Stimulated activated naive CD8-positive, alpha-beta T cell treated with anti-CD3 and anti-CD28 coated beads, Interleukin-15, amount 100 ng/mL, for 72 hours (primary cell): ENCODE measurements at regions not wholly inside any gene's neighbourhood (a gene's known extent, or its start where the extent isn't known, plus 50 kb on each side); places are given as distances from the start of the nearest gene placed in this dataset.
"Not testable (repeated sequence)": the region's sequence is repeated elsewhere in the genome, so short reads cannot be mapped to it uniquely, and the experiment has no call there.

Experiments used
- ATAC-seq: fragments of 150-1000 bp; cut with Tn5 transposase; 2 replicates; pipeline ENCODE4 v1.10.0; 2021; ENCODE audit warnings: mild to moderate bottlenecking, moderate library complexity
- DNase-seq, 2 donors: peaks; one replicate each; pipeline ENCODE4 v3.0.0; 2021 to 2022
- H3K27ac Mint-ChIP-seq, 2 donors: one replicate each; pipeline ENCODE4 v1.8.0; 2022; ENCODE audit warnings: mild to moderate bottlenecking in 2 of 2, mixed read lengths in 2 of 2, moderate library complexity in 2 of 2
- H3K27me3 Mint-ChIP-seq: one replicate; pipeline ENCODE4 v1.8.0; 2022; ENCODE audit warnings: mixed read lengths
- H3K4me1 Mint-ChIP-seq: one replicate; pipeline ENCODE4 v1.8.0; 2022; ENCODE audit warnings: mild to moderate bottlenecking, mixed read lengths
- H3K4me3 Mint-ChIP-seq, 2 donors: one replicate each; pipeline ENCODE4 v1.8.0; 2022; ENCODE audit warnings: mild to moderate bottlenecking in 2 of 2, mixed read lengths in 2 of 2, moderate library complexity in 1 of 2
- H3K9me3 Mint-ChIP-seq, 2 donors: one replicate each; pipeline ENCODE4 v1.8.0; 2022; ENCODE audit warnings: mixed read lengths in 2 of 2

DNA sequence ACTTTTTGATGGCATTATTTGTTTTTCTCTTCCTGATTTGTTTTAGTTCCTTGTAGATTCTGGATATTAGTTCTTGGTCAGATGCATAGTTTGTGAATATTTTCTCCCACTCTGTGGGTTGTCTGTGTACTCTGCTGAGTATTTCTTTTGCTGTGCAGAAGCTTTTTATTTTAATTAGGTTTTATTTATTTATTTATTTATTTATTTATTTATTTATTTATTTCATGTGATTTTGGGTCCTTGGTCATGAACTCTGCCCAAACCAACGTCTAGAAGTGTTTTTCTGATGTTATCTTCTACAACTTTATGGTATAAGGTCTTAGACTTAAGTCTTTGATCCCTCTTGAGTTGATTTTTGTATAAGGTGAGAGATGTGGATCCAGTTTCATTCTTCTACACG is 292.2 kb downstream of the CDH7 start:
- H3K4me3 Mint-ChIP-seq, result no peak overlapping the region
- no peak for ATAC-seq

DNA sequence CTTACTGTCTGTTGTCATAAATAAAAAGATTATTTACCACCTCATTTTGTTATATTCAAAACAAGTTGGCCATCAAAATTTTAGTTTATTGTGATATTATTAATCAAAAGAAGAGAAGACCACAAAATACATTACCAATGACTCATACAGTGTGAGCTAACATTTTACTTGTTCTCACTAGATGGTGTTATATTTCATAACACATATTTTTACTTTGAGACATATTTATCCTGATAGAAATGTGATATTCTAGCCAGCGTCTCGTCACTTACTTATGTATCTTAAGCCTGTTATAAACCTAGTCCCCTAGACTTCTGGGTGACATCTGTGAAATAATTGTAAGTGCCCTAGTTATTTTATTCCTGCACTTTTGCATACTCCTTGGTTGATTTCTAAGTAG is 263.2 kb downstream of the CDH7 start:
- Mint-ChIP-seq H3K27ac (no peak overlapping the region), H3K9me3 (peaks cover 5 to 9% of the 10 kb centered on the region in 2 donors), H3K4me3 (no peak overlapping the region), H3K27me3 (no peaks in the 10 kb centered on the region), H3K4me1 (no peaks in the 10 kb centered on the region)
- DNase-seq (no peak), ATAC-seq (no peak)

More for the DNA sequence above, 292.2 kb downstream of the CDH7 start:
- no peaks in the 10 kb centered on the region for H3K27me3 Mint-ChIP-seq
- no peak overlapping the region for H3K27ac Mint-ChIP-seq
- no peaks in the 10 kb centered on the region for H3K4me1 Mint-ChIP-seq
- H3K9me3 Mint-ChIP-seq, result peaks cover 0 to 12% of the 10 kb centered on the region in 2 donors
- DNase-seq, result no peak

DNA sequence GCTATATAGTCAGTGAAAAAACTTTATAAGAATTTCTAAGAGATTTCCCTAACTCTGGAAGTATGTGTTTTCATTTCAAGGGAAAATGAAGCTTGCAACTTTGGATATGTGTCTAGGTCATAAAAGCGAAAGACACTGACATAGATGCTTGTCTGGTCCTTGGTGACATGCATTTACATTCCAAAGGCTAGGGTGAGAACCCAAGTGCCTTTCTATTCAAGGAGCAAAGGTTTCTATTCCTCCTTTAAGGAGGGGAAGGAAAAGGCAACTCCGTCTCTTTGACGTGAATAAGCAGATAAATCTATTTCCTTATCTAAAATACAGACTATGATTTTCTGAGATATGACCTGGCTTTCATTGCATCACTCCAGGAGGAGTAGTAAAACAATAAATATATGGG is 261.1 kb downstream of the CDH7 start:
- peaks cover 5 to 6% of the 10 kb centered on the region in 2 donors for H3K9me3 Mint-ChIP-seq
- no peak overlapping the region for H3K27ac Mint-ChIP-seq
- ATAC-seq (no peak), DNase-seq (no peak)
- no peaks in the 10 kb centered on the region for H3K27me3 Mint-ChIP-seq
- no peaks in the 10 kb centered on the region for H3K4me1 Mint-ChIP-seq
- H3K4me3 Mint-ChIP-seq, result no peak overlapping the region

DNA sequence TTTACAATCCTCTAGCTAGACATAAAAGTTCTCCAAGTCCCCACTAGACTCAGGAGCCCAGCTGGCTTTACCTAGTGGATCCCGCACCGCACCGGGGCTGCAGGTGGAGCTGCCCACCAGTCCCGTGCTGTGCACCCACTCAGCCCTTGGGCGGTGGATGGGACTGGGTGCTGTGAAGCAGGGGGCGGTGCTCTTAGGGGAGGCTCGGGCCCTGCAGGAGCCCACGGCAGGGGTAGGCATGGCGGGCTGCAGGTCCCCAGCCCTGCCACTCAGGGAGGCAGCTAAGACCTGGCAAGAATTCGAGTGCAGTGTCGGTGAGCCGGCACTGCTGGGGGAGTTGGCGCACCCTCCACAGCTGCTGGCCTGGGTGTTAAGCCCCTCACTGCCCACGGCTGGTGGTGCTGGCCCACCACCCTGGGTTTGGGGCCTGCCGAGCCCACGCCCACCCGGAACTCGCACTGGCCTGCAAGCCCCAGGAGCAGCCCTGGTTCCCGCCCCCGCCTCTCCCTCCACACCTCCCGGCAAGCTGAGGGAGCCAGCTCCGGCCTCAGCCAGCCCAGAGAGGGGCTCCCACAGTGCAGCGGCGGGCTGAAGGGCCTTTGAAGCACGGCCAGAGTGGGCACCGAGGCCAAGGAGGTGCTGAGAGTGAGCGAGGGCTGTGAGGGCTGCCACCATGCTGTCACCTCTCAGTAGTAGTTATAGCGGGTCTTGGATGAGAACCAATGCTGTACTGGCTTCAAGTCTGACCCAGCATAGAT is 255.2 kb downstream of the CDH7 start:
- Mint-ChIP-seq H3K4me1 (no peaks in the 10 kb centered on the region), H3K27me3 (no peaks in the 10 kb centered on the region), H3K27ac (peak overlapping the region in 1 of 2 donors; percentile 27), H3K4me3 (no peak overlapping the region), H3K9me3 (peaks cover 0 to 11% of the 10 kb centered on the region in 2 donors)
- peak; percentile 31 for ATAC-seq
- no peak for DNase-seq

DNA sequence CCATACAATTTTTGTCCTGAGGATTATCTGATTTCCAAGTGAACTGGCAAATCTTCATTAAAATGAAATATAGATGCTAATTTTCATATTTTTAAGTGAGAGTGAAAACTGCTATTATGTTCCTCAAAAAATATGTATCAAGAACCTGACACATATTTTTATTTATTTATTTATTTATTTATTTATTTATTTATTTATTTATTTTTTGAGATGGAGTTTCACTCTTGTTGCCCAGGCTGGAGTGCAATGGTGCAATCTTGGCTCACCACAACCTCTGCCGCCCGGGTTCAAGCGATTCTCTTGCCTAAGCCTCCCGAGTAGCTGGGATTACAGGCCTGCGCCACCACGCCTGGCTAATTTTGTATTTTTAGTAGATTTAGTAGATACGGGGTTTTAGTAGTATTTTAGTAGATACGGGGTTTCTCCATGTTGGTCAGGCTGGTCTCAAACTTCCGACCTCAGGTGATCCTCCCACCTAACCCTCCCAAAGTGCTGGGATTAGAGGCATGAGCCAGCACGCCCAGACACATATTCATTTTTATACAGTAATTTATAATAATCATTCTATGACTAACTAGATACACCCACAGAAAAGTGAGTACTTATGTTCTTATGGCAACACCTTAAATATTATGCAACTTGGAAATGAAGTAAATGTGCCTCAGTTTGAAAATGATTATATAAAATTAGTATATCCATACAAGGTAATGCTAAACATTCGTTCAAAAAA is 248.3 kb downstream of the CDH7 start:
- H3K9me3 Mint-ChIP-seq, result peaks cover 4 to 11% of the 10 kb centered on the region in 2 donors
- ATAC-seq, H3K4me3 Mint-ChIP-seq, H3K4me1 Mint-ChIP-seq, DNase-seq, H3K27me3 Mint-ChIP-seq, H3K27ac Mint-ChIP-seq: not testable (repeated sequence)

DNA sequence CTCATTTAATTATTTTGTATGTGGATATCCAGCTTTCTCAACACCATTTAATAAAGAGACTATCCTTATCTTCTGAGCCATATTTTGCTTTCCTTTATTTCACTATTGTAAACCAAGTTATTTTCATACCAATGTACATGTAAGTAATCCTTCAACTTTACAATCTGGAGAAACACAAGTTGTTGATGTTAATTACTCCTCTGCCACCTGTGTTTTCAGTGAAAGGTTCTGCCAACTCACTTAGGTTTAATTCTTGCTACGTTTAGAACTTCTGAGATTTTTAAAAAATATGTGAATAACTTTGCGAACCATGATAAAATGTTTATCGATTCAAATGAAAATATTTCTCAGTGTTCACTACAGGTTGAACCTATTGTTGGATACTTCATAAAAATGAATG is 244.4 kb downstream of the CDH7 start:
- Mint-ChIP-seq H3K27me3 (no peaks in the 10 kb centered on the region), H3K4me3 (no peak overlapping the region)
- no peak for ATAC-seq

DNA sequence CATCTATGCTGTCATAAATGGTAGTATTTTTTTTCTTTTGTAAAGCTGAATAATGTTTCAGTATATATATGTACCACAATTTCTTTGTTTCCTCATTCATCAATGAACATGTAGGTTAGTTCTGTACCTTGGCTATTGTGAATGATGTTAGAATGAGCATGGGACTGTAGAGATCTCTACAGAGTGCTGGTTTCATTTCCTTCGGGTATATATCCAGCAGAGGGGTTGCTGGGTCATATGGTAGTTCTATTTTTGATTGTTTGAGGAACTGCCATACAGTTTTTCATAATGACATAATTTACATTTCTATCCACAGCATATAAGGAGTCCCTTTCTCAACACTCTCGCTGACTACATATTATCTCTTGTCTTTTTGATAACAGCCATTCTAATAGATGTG is 243.5 kb downstream of the CDH7 start:
- no peak for ATAC-seq
- H3K4me1 Mint-ChIP-seq, result no peaks in the 10 kb centered on the region
- peaks cover 4 to 7% of the 10 kb centered on the region in 2 donors for H3K9me3 Mint-ChIP-seq
- H3K27ac Mint-ChIP-seq, result no peak overlapping the region
- H3K4me3 Mint-ChIP-seq, result no peak overlapping the region
- no peak for DNase-seq
- H3K27me3 Mint-ChIP-seq, result no peaks in the 10 kb centered on the region

More for the DNA sequence above, 244.4 kb downstream of the CDH7 start:
- Mint-ChIP-seq H3K9me3 (peaks cover 4 to 7% of the 10 kb centered on the region in 2 donors), H3K4me1 (no peaks in the 10 kb centered on the region), H3K27ac (no peak overlapping the region)
- no peak for DNase-seq

DNA sequence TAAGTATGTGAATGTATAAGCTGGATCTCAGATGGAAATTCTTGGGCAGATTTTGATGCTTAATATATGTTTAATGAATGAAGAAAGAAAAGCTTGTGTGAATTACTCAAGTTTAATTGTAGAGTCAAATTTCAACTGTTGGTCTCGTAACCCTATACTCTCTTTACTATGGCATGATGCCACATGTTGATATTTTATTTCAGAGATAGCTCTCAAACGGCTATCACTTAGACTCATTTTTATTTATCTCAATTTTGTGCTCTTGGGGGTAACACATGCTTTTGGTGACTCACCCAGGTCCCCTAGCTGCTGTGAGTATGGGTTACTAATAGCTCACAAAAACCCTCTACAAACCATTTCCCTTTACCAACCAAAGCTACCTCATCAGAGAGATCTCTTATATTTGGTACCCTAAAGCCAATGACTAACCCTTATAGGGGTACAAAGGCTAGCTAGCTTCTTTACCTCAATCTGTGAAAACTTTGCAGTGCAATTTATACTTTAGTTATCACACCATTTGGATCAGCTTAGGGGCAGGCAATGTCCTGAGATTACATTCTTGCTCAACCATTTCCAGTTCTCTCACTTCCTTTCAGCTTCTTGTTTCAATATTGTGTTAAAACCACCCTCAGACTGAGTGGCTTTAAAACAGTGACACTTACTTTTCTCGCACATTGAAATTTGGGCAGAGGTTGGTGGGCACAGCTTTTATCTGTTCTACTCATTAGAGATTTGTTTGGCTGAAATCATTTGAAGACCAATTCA is 240.3 kb downstream of the CDH7 start:
- Mint-ChIP-seq H3K4me1 (no peaks in the 10 kb centered on the region), H3K27me3 (no peaks in the 10 kb centered on the region), H3K27ac (no peak overlapping the region), H3K4me3 (no peak overlapping the region), H3K9me3 (peaks cover 4 to 7% of the 10 kb centered on the region in 2 donors)
- ATAC-seq (no peak), DNase-seq (no peak)

DNA sequence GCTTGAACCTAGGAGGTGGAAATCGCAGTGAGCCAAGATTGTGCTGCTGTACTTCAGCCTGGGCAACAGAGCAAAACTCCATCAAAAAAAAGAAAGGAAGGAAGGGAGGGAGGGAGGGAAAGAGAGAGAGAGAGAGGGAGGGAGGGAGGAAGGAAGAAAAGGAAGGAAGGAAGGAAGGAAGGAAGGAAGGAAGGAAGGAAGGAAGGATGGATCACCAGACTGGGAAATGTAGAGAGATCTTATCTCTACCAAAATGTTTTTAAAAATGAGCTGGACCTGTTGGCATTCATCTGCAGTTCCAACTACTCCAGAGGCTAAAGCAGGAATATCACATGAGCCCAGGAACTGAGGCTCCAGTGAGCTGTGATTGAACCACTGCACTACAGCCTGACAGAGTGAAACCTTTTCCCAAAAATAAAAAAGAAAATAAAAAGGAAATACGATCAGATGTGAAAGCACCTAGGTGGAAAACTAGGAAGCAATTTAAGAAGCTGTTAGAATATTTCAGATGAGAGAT is 239.4 kb downstream of the CDH7 start:
- Mint-ChIP-seq H3K27me3 (no peaks in the 10 kb centered on the region), H3K4me3 (no peak overlapping the region), H3K9me3 (peaks cover 4 to 7% of the 10 kb centered on the region in 2 donors), H3K27ac (peak overlapping the region in 1 of 2 donors; percentile 53), H3K4me1 (no peaks in the 10 kb centered on the region)
- DNase-seq (no peak), ATAC-seq (no peak)

DNA sequence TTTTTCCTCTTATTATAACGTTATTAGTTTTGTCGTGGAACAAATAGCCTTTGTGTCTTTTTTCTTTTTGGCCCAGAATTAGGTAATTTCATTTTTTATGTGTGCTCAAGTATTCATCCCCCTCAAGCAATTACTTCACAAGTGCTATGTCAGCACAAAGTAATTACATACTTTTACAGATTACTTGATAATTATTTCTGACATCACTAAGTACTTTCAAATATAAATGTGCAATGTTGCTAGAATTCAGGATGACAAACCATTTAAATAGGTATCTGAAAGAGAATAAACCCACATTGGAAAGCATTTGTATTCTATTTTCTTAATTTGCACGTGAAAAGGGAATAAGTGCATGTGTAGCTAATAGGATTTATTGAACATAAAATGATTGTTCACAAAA is 238.2 kb downstream of the CDH7 start:
- peaks cover 0 to 7% of the 10 kb centered on the region in 2 donors for H3K9me3 Mint-ChIP-seq
- H3K27me3 Mint-ChIP-seq, result no peaks in the 10 kb centered on the region
- no peaks in the 10 kb centered on the region for H3K4me1 Mint-ChIP-seq
- no peak overlapping the region for H3K27ac Mint-ChIP-seq
- DNase-seq, result no peak
- no peak for ATAC-seq
- H3K4me3 Mint-ChIP-seq, result no peak overlapping the region

DNA sequence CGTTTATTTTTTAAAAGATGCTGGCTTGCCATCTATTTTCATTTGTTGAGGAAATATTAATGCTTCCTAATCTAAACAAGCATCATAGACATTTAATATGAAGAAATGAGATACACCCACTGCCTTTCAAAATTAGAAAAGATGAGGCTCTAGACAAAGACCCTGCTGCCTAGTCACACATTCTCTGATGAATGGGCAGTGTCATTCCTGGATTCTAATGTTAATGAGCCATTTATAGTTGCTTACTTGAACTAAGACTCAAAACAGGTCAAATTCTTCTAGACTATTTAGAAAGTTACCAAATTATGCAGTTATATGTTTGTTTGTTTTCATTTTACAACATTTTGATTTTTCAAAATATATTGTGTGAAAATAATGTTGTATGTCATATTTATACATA is 237.6 kb downstream of the CDH7 start:
- peaks cover 0 to 7% of the 10 kb centered on the region in 2 donors for H3K9me3 Mint-ChIP-seq
- ATAC-seq, result no peak

DNA sequence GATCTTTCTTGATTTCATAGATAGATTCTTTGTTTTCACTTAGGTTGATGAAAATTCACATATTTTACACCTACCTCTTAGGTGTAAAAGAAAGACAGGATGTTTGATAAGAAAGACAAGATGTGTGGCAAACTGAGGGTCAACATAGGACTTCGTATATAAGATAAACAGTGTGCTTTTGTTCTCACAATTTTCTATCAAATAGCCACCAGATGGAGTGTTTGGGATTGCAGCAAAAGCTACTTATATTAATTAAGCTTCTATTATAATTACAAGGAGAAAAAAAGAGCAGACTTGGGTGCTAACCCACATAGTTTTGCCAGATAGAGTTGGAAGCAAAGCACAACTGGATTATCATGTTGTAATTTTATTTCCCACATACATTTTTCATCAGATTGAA is 232.9 kb downstream of the CDH7 start:
- Mint-ChIP-seq H3K9me3 (peaks cover 6 to 7% of the 10 kb centered on the region in 2 donors), H3K4me1 (no peaks in the 10 kb centered on the region), H3K4me3 (no peak overlapping the region), H3K27ac (no peak overlapping the region), H3K27me3 (no peaks in the 10 kb centered on the region)
- ATAC-seq, result no peak
- no peak for DNase-seq

More for the DNA sequence above, 237.6 kb downstream of the CDH7 start:
- Mint-ChIP-seq H3K27me3 (no peaks in the 10 kb centered on the region), H3K27ac (no peak overlapping the region), H3K4me1 (no peaks in the 10 kb centered on the region), H3K4me3 (no peak overlapping the region)
- no peak for DNase-seq

DNA sequence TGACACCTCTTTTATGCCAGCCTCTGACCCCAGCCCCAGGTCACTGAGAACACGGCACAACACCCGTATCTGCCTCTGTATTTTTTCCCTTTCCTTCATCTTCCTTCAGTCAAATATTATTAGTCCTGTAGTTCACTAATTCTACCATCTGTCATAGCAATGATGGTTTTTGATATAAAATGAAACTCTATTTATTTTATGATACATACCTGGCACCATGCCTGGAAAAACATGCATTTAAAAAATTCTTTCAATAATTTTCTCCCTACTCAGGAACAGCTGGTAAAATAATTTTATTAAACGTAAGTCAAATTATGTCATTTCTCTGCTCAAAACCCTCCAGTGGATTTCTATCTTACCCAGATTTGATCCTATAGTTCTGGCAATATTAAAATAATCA is 224.7 kb downstream of the CDH7 start:
- ATAC-seq (no peak), DNase-seq (no peak)
- H3K27me3 Mint-ChIP-seq, result no peaks in the 10 kb centered on the region
- no peak overlapping the region for H3K27ac Mint-ChIP-seq
- H3K9me3 Mint-ChIP-seq, result no peaks in the 10 kb centered on the region
- H3K4me3 Mint-ChIP-seq, result no peak overlapping the region
- H3K4me1 Mint-ChIP-seq, result no peaks in the 10 kb centered on the region

DNA sequence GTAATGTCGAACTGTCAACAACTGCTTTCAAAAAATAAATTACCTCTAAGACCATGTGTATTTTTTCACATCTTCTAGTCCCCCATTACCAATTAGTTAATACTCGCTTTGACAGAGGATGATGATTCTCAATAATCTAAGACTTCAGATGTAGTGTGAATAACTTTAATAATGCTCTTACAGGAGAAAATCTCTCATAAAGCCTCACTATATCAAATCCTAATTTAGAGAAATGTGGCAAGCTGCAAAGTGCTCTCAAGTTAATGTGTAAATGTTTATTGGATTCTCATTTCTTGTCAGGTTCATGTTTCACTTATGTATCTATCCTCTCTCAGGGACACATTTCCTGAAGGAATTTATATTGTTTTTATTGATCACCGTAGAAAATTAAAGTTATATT is 223.9 kb downstream of the CDH7 start:
- Mint-ChIP-seq H3K4me3 (no peak overlapping the region), H3K27me3 (no peaks in the 10 kb centered on the region), H3K27ac (no peak overlapping the region), H3K9me3 (no peaks in the 10 kb centered on the region), H3K4me1 (no peaks in the 10 kb centered on the region)
- ATAC-seq (no peak), DNase-seq (no peak)

DNA sequence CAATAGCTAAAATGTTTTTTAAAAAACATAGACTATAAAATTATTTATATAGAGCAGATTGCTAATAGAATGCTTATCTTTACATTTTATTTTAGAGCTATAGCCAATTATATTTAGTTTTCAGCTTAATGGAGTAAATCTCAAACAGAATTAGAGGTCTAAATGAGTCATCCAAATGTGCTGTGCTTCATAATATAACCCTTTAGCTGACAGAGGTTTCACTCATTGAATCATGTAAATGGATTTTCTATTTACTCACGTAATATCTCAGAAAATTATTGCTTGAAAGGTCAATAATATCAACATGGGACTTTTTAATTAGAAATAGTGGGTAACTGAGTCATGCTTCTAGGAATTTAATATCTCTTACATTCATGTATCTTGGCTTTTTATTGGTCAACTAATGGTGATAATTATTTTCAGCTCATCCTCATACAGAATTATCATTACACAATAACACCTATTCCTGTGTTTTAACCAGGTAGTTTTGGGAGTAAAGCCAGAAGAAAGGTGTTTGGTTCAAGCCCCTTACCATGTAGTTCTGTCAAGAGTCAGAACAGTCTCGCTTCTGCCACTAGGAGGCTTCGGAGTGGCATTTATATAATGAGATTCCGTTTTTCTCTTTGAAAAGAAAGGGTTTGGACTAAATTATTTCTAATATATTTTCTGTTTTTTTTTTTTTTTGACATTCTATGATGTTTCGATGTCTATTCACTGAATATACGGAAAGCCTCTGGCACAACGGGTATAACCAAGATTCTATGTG is 217.6 kb downstream of the CDH7 start:
- Mint-ChIP-seq H3K27me3 (no peaks in the 10 kb centered on the region), H3K27ac (no peak overlapping the region), H3K9me3 (peaks cover 0 to 6% of the 10 kb centered on the region in 2 donors), H3K4me1 (no peaks in the 10 kb centered on the region), H3K4me3 (no peak overlapping the region)
- ATAC-seq, result no peak
- no peak for DNase-seq
